ENCODE measurements at regions not wholly inside any gene's neighbourhood (a gene's known extent, or its start where the extent isn't known, plus 50 kb on each side); places are given as distances from the start of the nearest gene placed in this dataset.

GRCh38 chr2:72031346-72032110 is 116.1 kb downstream of the CYP26B1 start (continued):
- TF ChIP-seq ZNF124 (CRISPR knock-in tag; IDR thresholded peaks at IDR 0.05), result no peak

- POLR2A ChIA-PET, result no interaction called here
- CTCF ChIA-PET (ENCODE audit: low intra/inter-chr PET ratio), result no interaction called here
Observed at GRCh38 chr2:72028996-72029395, 118.7 kb downstream of the CYP26B1 start.

More at GRCh38 chr2:72028996-72029395, 118.7 kb downstream of the CYP26B1 start:
- DNase-seq (ENCODE audit: extremely low read depth in 1 of 4, low spot score in 3 of 4), result no peak
- WGBS (ENCODE audit: insufficient coverage, low coverage, missing lambda C conversion rate), result 2% methylated on average over 5 of the region's 5 CpGs
- no peaks in the 10 kb centered on the region for H3K9me3 ChIP-seq (replicated peaks; ENCODE audit: control insufficient read depth, insufficient read depth, low read depth, low read length)
- H3K36me3 ChIP-seq (ENCODE audit: control insufficient read depth, insufficient read depth, low read length), result no peaks in the 10 kb centered on the region
- TF ChIP-seq ZNF41 (CRISPR knock-in tag; conservative IDR thresholded peaks at IDR 0.05) (no peak), ZNF407 (IDR thresholded peaks at IDR 0.05; ENCODE audit: low read depth) (no peak)
- no TSS peak for BruUV-seq (replicated peaks)
- H3K4me1 ChIP-seq (replicated peaks in 1 of 2; ENCODE audit: control insufficient read depth in 2 of 2, insufficient read depth in 2 of 2, low read length in 2 of 2), result no peaks in the 10 kb centered on the region
- H2AFZ ChIP-seq (ENCODE audit: low read depth, low read length), result no peak overlapping the region
- no peak overlapping the region for H3K9ac ChIP-seq (ENCODE audit: insufficient read depth in 1 of 2, low read depth in 2 of 2, low read length in 2 of 2)
- no peak overlapping the region for H3K4me3 ChIP-seq
- no peak for FAIRE-seq
- in situ Hi-C loops (cut with MboI), result no loop called here
- H3K79me2 ChIP-seq (ENCODE audit: control insufficient read depth, insufficient read depth, low read length), result no peaks in the 10 kb centered on the region
- no peaks in the 10 kb centered on the region; the same call in 1 of the 2 replicates for H4K20me1 ChIP-seq (replicated peaks; ENCODE audit: control insufficient read depth, insufficient read depth, low read length)
- peaks cover 0 to 44% of the 10 kb centered on the region in 2 experiments; a peak in 3 of 5 replicates for H3K27me3 ChIP-seq (ENCODE audit: control insufficient read depth in 2 of 2, insufficient read depth in 2 of 2, low read length in 2 of 2)
- no peak for ATAC-seq
- no peak overlapping the region for H3K4me2 ChIP-seq (ENCODE audit: insufficient read depth, low read length)
- no peak overlapping the region for H3K27ac ChIP-seq (ENCODE audit: extremely low read depth, low read depth, low read length)
- intact Hi-C loops (cut with micrococcal nuclease), result no loop called here
- no peaks in the 10 kb centered on the region for H3K9me1 ChIP-seq (ENCODE audit: control insufficient read depth, insufficient read depth, low read length)

Measured in K562 (cell line).